Endothelial cell of umbilical vein (primary cell): ENCODE measurements at regions not wholly inside any gene's neighbourhood (a gene's known extent, or its start where the extent isn't known, plus 50 kb on each side); places are given as distances from the start of the nearest gene placed in this dataset.

Experiments
- BruUV-seq: library from RNA; stranded (reverse); fragments of 400-500 nt; replicated peaks from 2 replicates; lab custom pipeline; 2021; lab: Mats Ljungman, UMichigan
- CTCF ChIA-PET: fragments of 300-600, 350-600 bp; sonication (Branson Sonifier 250); formaldehyde crosslinking; loops from one replicate; lab custom pipeline; 2021; ENCODE audit warnings: antibody characterized with exemption, inconsistent platforms; lab: Charles Lee
- POLR2A ChIA-PET: fragments of 300-600, 350-600 bp; sonication (Branson Sonifier 250); formaldehyde crosslinking; loops from one replicate; lab custom pipeline; 2021; ENCODE audit warnings: antibody characterized with exemption, inconsistent platforms; lab: Charles Lee
- DNase-seq: peaks from one replicate; pipeline ENCODE4 v3.0.0-alpha.2; 2011; ENCODE audit warnings: low read depth, low spot score
- FAIRE-seq: peaks from 2 replicates; lab custom pipeline; 2011; peaks lifted over from hg19 to GRCh38; lab: Jason Lieb, UNC
- H2AFZ ChIP-seq: 2 replicates; pipeline ENCODE4 v1.6.0; 2012; ENCODE audit warnings: low read depth, low read length, control low read depth, inconsistent platforms
- H3K27ac ChIP-seq: 2 replicates; pipeline ENCODE4 v1.5.1; 2011; ENCODE audit warnings: low read depth, mild to moderate bottlenecking, control low read depth, low read length, moderate library complexity; ENCODE audit not compliant: insufficient read depth
- H3K27me3 ChIP-seq, 2 experiments: 2 replicates each; pipeline versions ENCODE4 v1.6.0 to v1.6.1; 2011; ENCODE audit warnings: low read length in 2 of 2, mixed read lengths in 1 of 2; ENCODE audit not compliant: control insufficient read depth in 2 of 2, insufficient read depth in 2 of 2
- H3K36me3 ChIP-seq, 2 experiments: 2 replicates in 1 of 2; 3 replicates in 1 of 2; pipeline ENCODE4 v1.5.1; 2011; ENCODE audit warnings: low read length in 2 of 2, mild to moderate bottlenecking in 1 of 2, moderate library complexity in 1 of 2; ENCODE audit not compliant: control insufficient read depth in 2 of 2, insufficient read depth in 2 of 2; ENCODE audit errors: extremely low read depth in 1 of 2
- H3K4me1 ChIP-seq: 3 replicates; pipeline ENCODE4 v1.5.1; 2011; ENCODE audit warnings: mild to moderate bottlenecking, low read length; ENCODE audit not compliant: control insufficient read depth, insufficient read depth; ENCODE audit errors: extremely low read depth
- H3K4me2 ChIP-seq: 2 replicates; pipeline ENCODE4 v1.6.1; 2011; ENCODE audit warnings: low read length, control low read depth, mixed read lengths; ENCODE audit not compliant: insufficient read depth
- H3K4me3 ChIP-seq, 3 experiments: fragments of 200-600 bp in 1 of 3; sonication (generic), shearing (Covaris generic) in 1 of 3; replicated peaks in 1 of 3; 2 replicates each; pipeline ENCODE4 v1.5.1; 2011 to 2016; ENCODE audit warnings: control low read depth in 3 of 3, low read length in 3 of 3, mild to moderate bottlenecking in 2 of 3, inconsistent platforms in 1 of 3, low read depth in 1 of 3, moderate library complexity in 1 of 3; ENCODE audit not compliant: insufficient read depth in 1 of 3
- H3K79me2 ChIP-seq: 2 replicates; pipeline ENCODE4 v1.6.0; 2012; ENCODE audit warnings: low read length, inconsistent platforms; ENCODE audit not compliant: control insufficient read depth, insufficient read depth
- H3K9ac ChIP-seq: replicated peaks from 2 replicates; pipeline ENCODE3; 2011; ENCODE audit warnings: low read length, control low read depth; ENCODE audit not compliant: insufficient read depth; ENCODE audit errors: extremely low read depth
- H3K9me1 ChIP-seq: replicated peaks from 3 replicates; pipeline ENCODE4 v1.6.0; 2011; ENCODE audit warnings: mild to moderate bottlenecking, low read length; ENCODE audit not compliant: control insufficient read depth, insufficient read depth; ENCODE audit errors: extremely low read depth
- H3K9me3 ChIP-seq: replicated peaks from 2 replicates; pipeline ENCODE4 v1.5.1; 2012; ENCODE audit warnings: low read length, inconsistent platforms; ENCODE audit not compliant: control insufficient read depth, insufficient read depth
- H4K20me1 ChIP-seq: replicated peaks from 2 replicates; pipeline ENCODE3; 2011; ENCODE audit warnings: mild to moderate bottlenecking, low read length; ENCODE audit not compliant: control insufficient read depth, insufficient read depth; ENCODE audit errors: extremely low read depth
- CTCF ChIP-seq, 2 donors: IDR thresholded peaks; 1 replicate in 1 of 2; 2 replicates in 1 of 2; pipeline ENCODE4 v1.5.1; 2011; ENCODE audit warnings: low read length in 2 of 2, mild to moderate bottlenecking in 2 of 2, moderate library complexity in 2 of 2, control low read depth in 1 of 2, inconsistent platforms in 1 of 2, low read depth in 1 of 2; ENCODE audit not compliant: insufficient read depth in 1 of 2; ENCODE audit errors: extremely low read depth in 1 of 2
- EZH2 ChIP-seq: IDR thresholded peaks from 2 replicates; pipeline ENCODE4 v1.6.1; 2012; ENCODE audit warnings: borderline replicate concordance, low read depth, mild to moderate bottlenecking, moderate library complexity, low read length, inconsistent platforms; ENCODE audit not compliant: severe bottlenecking
- FOS ChIP-seq: IDR thresholded peaks from 2 replicates; pipeline ENCODE4 v1.6.1; 2011; ENCODE audit warnings: mild to moderate bottlenecking, low read length, moderate library complexity, borderline replicate concordance; ENCODE audit not compliant: insufficient read depth
- GATA2 ChIP-seq: IDR thresholded peaks from 2 replicates; pipeline ENCODE4 v1.7.0; 2011; ENCODE audit warnings: low read depth, mild to moderate bottlenecking, moderate library complexity, mixed read lengths, low read length; ENCODE audit not compliant: insufficient read length, insufficient read depth
- JUN ChIP-seq: IDR thresholded peaks from 2 replicates; pipeline ENCODE4 v1.6.1; 2011; ENCODE audit warnings: borderline replicate concordance, low read depth; ENCODE audit not compliant: insufficient read length, insufficient read depth
- MAX ChIP-seq: IDR thresholded peaks from 2 replicates; pipeline ENCODE4 v1.6.1; 2011; ENCODE audit not compliant: insufficient read depth, insufficient read length
- MYC ChIP-seq: IDR thresholded peaks from one replicate; pipeline ENCODE4 v1.6.1; 2011; ENCODE audit warnings: mild to moderate bottlenecking, low read depth, low read length
- POLR2A ChIP-seq: IDR thresholded peaks from 2 replicates; pipeline ENCODE4 v1.6.1; 2012; ENCODE audit warnings: low read depth, mild to moderate bottlenecking, control low read depth, low read length
- POLR2AphosphoS5 ChIP-seq: IDR thresholded peaks from 2 replicates; pipeline ENCODE4 v1.6.1; 2012; ENCODE audit warnings: low read depth, mild to moderate bottlenecking, control low read depth, low read length, moderate library complexity; ENCODE audit not compliant: insufficient read depth
- dilution Hi-C: fragments of 300-500 bp; cut with MboI; formaldehyde crosslinking; loops from one replicate; pipeline ENCODE4 v1.15.0; 2019; ENCODE audit warnings: low sequenced_read_pairs; ENCODE audit not compliant: extremely low pct_ligation_motif_present
- intact Hi-C: fragments of 100-400 bp; cut with micrococcal nuclease; formaldehyde crosslinking; loops from one replicate; pipeline ENCODE4 v1.10.0; 2022

GRCh38 chr16:48064971-48065370, 90.8 kb downstream of the ABCC12 start:
- Histone ChIP-seq H3K9ac (no peak overlapping the region), H3K4me3 (no peak overlapping the region), H3K4me1 (no peaks in the 10 kb centered on the region), H3K27ac (no peak overlapping the region), H3K4me2 (no peak overlapping the region), H4K20me1 (no peaks in the 10 kb centered on the region), H3K27me3 (no peaks in the 10 kb centered on the region), H3K79me2 (no peaks in the 10 kb centered on the region), H3K9me1 (no peaks in the 10 kb centered on the region), H3K9me3 (no peaks in the 10 kb centered on the region), H2AFZ (no peak overlapping the region), H3K36me3 (no peaks in the 10 kb centered on the region)
- POLR2A ChIA-PET, result no interaction called here
- FAIRE-seq (no peak), DNase-seq (no peak)
- BruUV-seq, result no TSS peak
- TF ChIP-seq GATA2, result no peak
- TF ChIP-seq MYC, result no peak
- TF ChIP-seq POLR2AphosphoS5, result no peak
- no peak for TF ChIP-seq FOS
- no peak for TF ChIP-seq MAX
- no peak for TF ChIP-seq EZH2
- no peak for TF ChIP-seq POLR2A
- no peak for TF ChIP-seq JUN
- no peak for TF ChIP-seq CTCF (IDR thresholded peaks at IDR 0.05; ENCODE audit: extremely low read depth in 1 of 2, insufficient read depth in 1 of 2, low read depth in 1 of 2, low read length in 2 of 2)
- intact Hi-C loops, result no loop called here
- dilution Hi-C loops, result no loop called here
- CTCF ChIA-PET, result interaction anchor here (1.6 kb wide), 1 partner anchor 10 kb away, joined by 8 read pairs; no protein-coding TSS in a partner anchor
